ENCODE measurements at regions not wholly inside any gene's neighbourhood (a gene's known extent, or its start where the extent isn't known, plus 50 kb on each side); places are given as distances from the start of the nearest gene placed in this dataset.

DNA sequence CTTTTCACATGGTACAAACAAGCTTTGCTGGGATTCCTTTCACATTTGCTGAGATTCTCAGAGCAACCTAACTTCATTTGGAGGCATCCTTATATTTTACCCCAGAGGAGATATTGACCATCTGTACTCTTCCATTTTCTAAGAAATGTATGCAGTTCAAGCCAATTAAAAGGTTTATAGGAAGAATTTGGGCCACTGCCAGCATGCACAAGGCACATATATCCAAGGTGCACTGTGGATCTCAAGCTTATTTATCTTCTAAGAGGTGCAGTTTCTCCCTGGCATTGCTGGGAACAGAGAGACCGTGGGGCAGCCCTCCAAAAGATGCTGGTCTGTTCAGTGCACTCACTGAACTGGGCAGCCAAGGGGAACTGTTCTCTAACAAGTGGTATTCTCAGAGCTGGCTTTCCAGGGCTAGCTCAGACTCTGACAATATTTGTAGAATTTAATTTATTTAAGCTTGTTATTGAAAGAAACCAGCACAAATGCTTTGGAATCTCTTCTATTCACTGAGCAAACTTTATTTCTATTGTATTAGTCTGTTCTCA, 213.3 kb downstream of the TENT4A start:
- no peaks in the 10 kb centered on the region for H3K36me3 Mint-ChIP-seq
- DNase-seq (ENCODE audit: low spot score in 2 of 2) = no peak
- peaks cover 4 to 8% of the 10 kb centered on the region in 2 donors for H3K9me3 Mint-ChIP-seq
- no peak overlapping the region for H3K27ac Mint-ChIP-seq
- ATAC-seq = no peak

DNA sequence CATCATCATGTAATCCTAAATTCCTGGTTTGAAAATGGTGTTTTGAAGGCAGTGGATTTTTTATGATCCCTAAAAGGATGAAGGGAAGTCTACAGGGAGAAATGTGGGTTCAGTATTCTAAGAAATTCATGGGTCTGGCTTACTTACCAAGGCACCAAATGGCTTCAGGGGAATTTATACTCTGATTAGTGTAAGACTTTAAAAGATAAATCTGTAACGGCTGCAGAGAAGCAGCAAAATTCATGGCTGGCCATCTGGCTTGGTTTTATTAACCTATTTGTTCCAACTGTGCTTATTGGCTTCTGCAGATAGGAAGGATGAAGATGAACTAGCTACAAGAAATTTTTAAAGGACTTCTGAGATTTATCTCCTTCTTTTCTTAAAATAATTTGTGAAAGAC, 222.8 kb downstream of the TENT4A start:
- ATAC-seq (no peak), DNase-seq (ENCODE audit: low spot score in 2 of 2) (no peak)
- Mint-ChIP-seq H3K36me3 (no peaks in the 10 kb centered on the region), H3K9me3 (peaks cover 0 to 3% of the 10 kb centered on the region in 2 donors), H3K27ac (no peak overlapping the region)

DNA sequence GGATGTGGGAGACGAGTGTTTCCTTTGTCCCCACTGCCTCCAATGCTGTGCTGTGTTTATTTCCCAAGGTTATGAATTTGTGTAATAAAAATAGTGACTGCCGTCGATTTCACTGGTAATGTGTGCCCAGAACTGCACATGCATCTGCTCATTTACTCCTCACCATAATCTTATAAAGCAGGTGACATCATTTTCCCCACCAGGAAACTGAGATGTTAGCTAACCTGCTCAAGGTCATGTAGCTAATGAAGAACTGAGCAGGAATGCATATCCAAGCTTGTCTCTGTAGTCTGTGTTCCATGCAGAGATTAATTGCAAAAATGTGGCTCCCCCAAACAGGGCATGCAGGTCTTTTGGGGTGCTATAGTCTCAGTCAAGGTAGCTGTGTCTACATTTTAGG, 224.4 kb downstream of the TENT4A start:
- H3K36me3 Mint-ChIP-seq = no peaks in the 10 kb centered on the region
- ATAC-seq = no peak
- peaks cover 0 to 3% of the 10 kb centered on the region in 2 donors for H3K9me3 Mint-ChIP-seq
- no peak overlapping the region for H3K27ac Mint-ChIP-seq
- no peak for DNase-seq (ENCODE audit: low spot score in 2 of 2)

DNA sequence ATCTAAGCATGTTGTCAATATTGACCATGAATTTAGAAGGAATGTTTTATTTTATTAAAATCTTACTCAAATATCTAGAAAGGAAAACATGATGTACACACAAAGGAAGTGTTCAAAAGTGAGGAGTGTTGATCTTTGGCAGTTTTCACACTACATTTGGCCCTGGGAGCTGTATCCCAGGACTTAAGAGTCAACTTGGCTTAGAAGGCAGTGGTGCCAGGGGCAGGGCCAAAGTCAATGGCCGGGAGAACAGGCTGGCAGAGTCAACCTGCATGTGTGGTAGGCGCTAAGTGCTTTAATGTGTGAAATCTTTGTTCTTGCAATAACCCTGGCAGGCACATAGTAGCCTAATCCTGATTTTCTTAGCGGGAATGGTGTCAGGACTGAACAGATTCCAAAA, 228.4 kb downstream of the TENT4A start:
- Mint-ChIP-seq H3K36me3 (no peaks in the 10 kb centered on the region), H3K27ac (no peak overlapping the region), H3K9me3 (peaks cover 0 to 3% of the 10 kb centered on the region in 2 donors)
- ATAC-seq = no peak
- DNase-seq (ENCODE audit: low spot score in 2 of 2) = no peak

DNA sequence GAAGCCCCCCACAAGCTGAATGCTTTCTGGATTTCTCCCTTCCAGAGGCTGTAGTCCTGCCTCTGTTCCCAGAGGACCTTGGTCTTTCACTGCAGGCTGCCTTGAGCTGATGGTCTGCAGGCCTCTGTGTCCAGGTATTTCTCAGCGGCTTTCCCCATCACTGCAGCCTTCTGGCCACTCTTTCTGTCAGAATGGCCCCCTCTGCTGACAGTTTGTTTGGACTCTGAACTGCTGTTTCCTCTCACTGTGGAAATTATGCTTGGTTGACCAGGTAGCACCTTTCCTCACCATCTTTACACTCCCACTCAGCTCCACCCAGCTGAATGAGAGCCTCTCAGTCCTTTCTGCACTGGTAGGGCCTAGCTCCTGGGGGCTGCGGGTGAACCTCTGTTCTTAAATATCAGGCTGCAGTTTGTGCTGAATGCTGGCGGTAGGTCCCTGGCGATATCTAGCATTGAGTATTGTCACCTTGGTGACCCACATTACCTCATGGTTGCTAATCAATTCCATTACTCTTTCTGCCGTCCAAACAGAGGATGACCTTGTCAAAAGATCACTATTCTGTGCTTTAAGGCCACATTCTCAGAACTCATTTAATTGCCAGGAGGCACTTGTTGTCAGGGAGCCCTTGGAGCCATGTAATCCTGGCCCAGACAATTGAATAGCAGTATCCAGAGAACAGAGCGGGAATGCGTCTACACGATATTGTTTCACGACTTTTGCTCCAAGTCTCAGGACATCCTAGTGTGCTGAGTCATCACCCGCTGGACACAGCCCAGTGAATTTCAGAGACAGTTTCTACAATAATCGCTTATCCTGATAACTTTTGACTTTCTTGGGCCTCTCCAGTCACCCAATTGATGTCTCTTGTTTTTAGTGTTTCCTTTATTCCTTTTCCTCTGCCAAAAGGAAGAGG, 230.2 kb downstream of the TENT4A start:
- Mint-ChIP-seq H3K9me3 (peaks cover 0 to 3% of the 10 kb centered on the region in 2 donors), H3K27ac (no peak overlapping the region), H3K36me3 (no peaks in the 10 kb centered on the region)
- ATAC-seq = no peak
- no peak for DNase-seq (ENCODE audit: low spot score in 2 of 2)

DNA sequence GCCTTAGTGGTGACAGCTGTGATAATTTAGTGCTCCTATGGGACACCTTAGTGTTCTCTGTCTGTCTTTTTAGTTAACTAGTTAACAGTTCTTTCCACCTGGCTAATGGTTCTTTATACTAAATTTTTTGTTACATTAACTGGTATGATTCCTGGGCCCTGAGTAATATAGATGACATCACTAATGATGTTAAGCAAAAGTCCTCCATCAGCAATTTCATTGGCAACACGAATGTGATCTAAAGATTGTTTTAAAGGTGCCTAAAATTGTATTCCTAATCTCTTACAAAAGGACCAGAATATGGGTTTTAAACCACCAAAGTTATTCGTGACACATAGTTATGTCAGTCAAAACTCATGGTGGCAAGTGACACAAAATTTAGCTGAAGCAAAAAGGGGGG, 235.3 kb downstream of the TENT4A start:
- H3K36me3 Mint-ChIP-seq = no peaks in the 10 kb centered on the region
- ATAC-seq (no peak), DNase-seq (ENCODE audit: low spot score in 2 of 2) (no peak)
- H3K9me3 Mint-ChIP-seq = no peaks in the 10 kb centered on the region
- no peak overlapping the region for H3K27ac Mint-ChIP-seq

DNA sequence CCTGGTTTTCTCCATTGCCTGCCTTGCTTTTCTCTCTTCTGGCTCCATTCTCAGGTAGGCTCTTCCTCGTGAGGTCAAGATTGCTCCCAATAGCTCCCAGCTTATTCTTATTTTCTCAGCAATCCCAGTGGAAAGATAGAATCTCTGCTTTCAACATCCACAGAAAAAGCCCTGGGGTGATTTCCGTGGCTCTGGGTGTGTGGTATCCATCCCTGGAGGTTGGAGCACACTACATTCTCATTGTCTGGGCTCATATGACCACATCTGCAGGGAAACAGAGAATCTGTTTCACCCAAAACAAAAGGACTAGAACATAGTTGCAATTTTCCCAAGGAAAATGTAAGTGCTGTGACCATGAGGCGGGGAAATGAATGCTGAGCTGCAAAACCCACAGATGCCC, 236.0 kb downstream of the TENT4A start:
- Mint-ChIP-seq H3K36me3 (no peaks in the 10 kb centered on the region), H3K9me3 (no peaks in the 10 kb centered on the region), H3K27ac (no peak overlapping the region)
- ATAC-seq (no peak), DNase-seq (ENCODE audit: low spot score in 2 of 2) (no peak)

DNA sequence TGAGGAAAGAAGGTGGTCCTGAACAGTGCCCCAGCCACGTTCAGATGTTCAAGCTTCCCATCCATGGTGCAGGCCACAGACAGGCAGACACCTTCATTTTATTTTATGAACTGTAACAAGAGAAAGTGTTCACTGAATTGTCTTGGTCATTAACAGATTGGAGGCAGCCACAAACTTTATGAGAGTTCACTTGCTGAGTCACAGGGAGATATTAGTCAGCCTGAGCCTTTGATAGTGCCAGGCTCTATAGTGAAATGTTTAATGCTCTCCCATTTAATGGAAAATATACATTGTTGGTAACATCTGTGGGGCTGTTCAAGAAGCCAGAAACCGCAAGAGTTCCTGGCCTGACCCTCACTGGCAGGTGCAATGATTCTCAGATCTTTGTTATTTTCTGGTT, 237.0 kb downstream of the TENT4A start:
- ATAC-seq (peak; percentile 51 to 98), DNase-seq (ENCODE audit: low spot score in 2 of 2) (no peak)
- peaks cover 4 to 6% of the 10 kb centered on the region in 2 donors for H3K9me3 Mint-ChIP-seq
- no peak overlapping the region for H3K27ac Mint-ChIP-seq
- peaks cover 0 to 7% of the 10 kb centered on the region in 2 donors for H3K36me3 Mint-ChIP-seq

DNA sequence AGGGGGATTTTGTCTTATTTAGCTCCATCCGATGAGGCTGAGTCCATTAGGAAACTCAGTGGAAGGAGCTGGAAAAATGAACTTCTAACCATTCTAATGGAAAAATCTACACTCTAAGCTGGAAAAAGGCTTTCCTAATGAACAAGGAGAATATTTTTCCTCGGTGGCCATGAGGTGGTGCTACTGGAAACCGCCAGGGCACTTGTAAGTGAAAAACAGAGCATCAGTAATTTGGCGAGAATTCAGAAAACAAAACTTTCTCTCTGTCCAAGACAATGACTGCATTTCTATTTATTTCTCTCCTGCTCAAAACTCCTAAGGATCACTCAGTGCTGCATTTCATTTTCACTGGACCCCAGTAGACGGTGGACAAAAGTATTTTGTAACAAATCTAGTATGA, 237.6 kb downstream of the TENT4A start:
- peaks cover 4 to 6% of the 10 kb centered on the region in 2 donors for H3K9me3 Mint-ChIP-seq
- peaks cover 0 to 9% of the 10 kb centered on the region in 2 donors for H3K36me3 Mint-ChIP-seq
- ATAC-seq = no peak
- no peak for DNase-seq (ENCODE audit: low spot score in 2 of 2)
- no peak overlapping the region for H3K27ac Mint-ChIP-seq

DNA sequence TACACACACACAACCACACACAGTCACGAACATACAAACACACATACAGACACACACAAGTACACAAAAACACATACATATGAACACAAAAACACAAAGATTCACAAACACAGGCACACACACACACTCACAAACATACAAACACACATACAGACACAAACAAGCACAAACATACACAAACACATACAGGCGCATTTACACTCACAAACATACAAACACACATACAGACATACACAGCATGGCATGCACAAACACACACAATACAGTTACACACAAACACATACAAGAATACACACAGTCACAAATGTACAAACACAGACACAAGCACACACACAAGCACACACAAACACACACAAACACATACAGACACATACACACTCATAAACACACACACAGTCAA, 247.9 kb downstream of the TENT4A start:
- peaks cover 0 to 8% of the 10 kb centered on the region in 2 donors for H3K9me3 Mint-ChIP-seq

DNA sequence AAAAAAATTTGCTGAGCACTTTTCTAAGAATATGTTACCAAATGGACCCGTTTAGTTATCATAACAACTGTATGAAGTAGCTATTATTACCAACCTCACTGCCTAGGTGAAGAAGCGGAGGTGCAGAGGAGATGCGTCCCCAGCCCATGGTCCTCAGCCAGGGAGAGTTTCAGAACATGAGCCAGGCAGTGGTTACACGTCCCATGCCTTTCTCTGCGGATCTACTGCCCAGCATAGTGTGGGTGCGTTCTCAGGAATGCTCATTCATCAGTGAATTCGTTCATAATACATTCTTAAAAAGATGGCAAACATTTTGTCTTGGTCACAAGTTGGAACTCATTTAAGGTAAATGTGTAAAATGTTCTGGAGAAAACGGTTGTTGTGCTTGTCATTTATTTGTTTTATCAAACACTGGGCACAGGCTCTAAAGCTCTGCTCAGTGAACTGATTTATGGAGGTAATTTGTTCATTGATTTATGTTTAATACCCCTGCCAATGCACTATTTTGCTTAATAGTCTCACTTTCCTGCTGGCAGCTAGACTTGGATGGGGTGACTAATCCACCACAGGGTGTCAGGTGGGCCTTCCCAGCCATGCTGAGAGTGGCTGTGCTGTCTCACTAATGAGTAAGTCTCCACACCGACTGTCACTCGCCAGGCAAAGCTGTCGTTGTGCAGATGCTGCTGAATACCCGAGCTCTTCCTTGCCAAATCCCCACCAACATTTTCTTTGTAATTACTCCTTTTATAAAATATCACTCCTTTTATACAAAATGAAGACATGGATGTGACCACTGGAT, 248.8 kb downstream of the TENT4A start:
- H3K27ac Mint-ChIP-seq = no peak overlapping the region
- H3K36me3 Mint-ChIP-seq = peaks cover 5% of the 10 kb centered on the region in 2 donors
- no peak for ATAC-seq
- peaks cover 0 to 10% of the 10 kb centered on the region in 2 donors for H3K9me3 Mint-ChIP-seq
- DNase-seq (ENCODE audit: low spot score in 2 of 2) = no peak

More for the DNA sequence above, 247.9 kb downstream of the TENT4A start:
- ATAC-seq (no peak), DNase-seq (ENCODE audit: low spot score in 2 of 2) (no peak)
- Mint-ChIP-seq H3K27ac (no peak overlapping the region), H3K36me3 (peaks cover 2 to 3% of the 10 kb centered on the region in 2 donors)

DNA sequence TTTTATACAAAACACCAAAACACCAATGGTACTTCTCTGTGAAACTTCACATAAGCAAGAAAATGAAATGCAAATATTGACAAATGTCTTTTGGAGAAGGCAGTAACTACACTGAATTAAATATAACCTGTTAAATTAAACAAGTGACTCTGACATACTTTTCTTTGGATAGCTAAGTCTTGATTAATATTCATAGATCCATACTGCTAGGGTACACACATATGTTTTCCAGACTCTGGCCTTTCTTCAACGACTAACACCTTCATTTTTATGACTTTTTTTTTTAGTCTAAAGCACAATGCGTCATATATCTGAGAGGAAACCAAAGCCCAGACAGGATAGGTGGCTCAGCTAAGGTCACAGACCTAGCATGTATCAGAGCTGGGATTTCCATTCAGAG, 263.7 kb downstream of the TENT4A start:
- DNase-seq (ENCODE audit: low spot score in 2 of 2) (no peak), ATAC-seq (no peak)
- peaks cover 0 to under 1% of the 10 kb centered on the region in 2 donors for H3K9me3 Mint-ChIP-seq
- H3K27ac Mint-ChIP-seq = no peak overlapping the region
- H3K36me3 Mint-ChIP-seq = no peaks in the 10 kb centered on the region

DNA sequence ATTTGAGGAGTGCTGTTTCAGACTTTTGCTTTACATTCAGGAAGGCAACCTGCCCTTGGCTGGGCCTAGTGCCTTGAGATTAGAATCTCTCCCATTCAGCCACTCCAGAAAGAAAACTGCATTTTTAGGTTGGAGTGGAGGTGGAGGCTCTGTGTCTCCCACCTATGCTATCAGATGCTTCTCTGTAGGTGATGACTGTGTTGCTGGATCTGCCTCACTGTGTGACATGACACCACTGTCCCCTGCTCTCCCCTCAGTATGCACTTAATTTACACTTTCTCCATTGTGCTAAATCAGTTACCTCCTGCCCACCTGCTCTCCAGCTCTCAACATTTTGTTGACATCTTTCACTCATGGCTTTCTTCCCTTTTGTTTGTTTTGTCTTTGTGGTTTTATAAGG, 265.8 kb downstream of the TENT4A start:
- ATAC-seq (no peak), DNase-seq (ENCODE audit: low spot score in 2 of 2) (no peak)
- no peak overlapping the region for H3K27ac Mint-ChIP-seq
- no peaks in the 10 kb centered on the region for H3K36me3 Mint-ChIP-seq
- H3K9me3 Mint-ChIP-seq = peaks cover 0 to 4% of the 10 kb centered on the region in 2 donors

DNA sequence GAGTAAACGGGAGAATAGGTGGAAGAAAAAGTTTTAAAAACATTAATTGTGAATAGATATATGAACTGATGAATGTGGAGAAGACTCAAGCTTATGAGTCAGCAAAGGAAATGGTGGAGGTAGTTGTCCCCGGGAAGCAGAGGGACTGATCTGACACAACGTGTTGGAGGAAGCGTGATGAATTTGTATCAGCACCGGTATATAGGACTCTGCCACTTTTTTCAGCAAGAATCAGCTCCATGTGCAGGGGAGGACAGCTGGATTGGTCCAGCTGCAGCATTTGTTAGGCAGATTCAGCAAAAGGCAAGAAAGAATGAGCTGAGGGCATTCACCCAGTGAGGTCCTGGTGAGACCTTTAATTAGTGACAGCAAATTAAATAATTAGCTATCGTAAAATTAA, 276.0 kb downstream of the TENT4A start:
- Mint-ChIP-seq H3K27ac (no peak overlapping the region), H3K36me3 (no peaks in the 10 kb centered on the region), H3K9me3 (peaks cover 3 to 5% of the 10 kb centered on the region in 2 donors)
- DNase-seq (ENCODE audit: low spot score in 2 of 2) (no peak), ATAC-seq (no peak)

DNA sequence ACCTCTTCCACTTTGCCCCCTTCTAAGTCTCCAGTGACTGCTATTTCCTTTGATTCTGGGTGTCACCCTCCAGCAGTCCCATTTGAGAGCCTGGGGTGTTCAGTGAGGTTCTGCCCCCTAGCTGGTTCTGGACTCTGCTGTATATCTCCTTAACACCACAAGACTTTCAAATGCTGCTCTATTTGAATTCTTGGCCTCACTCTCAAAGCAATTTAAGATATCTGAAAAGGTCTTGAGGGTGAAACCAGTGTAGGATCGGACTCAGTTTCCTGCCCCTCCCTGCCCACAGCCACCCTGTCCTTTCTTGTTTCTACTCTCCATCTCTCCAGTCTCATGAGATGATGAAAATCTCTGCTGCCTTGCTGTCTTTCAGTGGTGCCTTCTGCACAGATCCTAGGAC, 280.9 kb downstream of the TENT4A start:
- no peak overlapping the region for H3K27ac Mint-ChIP-seq
- DNase-seq (ENCODE audit: low spot score in 2 of 2) (no peak), ATAC-seq (no peak)
- peaks cover 0 to 7% of the 10 kb centered on the region in 2 donors for H3K36me3 Mint-ChIP-seq
- H3K9me3 Mint-ChIP-seq = peaks cover 4 to 10% of the 10 kb centered on the region in 2 donors

DNA sequence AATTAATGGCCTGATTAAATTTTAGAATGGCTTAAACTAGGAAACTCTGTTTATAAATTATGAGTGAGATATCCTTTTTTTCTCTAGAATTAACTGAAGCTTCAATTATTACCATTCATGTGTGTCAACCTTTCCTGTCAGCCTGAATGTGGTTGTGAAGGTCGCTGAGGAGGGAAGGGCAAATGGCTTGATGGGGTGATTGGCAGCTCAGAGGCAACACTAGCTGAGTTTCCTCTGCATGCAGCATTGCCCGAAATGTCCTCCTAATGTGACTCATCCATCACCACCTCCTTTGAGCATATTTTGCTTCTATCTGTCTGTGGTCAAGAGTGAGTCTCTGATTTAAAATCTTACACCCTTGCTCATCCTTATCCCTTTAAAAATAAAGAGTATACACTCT, 281.9 kb downstream of the TENT4A start:
- DNase-seq (ENCODE audit: low spot score in 2 of 2) (no peak), ATAC-seq (no peak)
- H3K27ac Mint-ChIP-seq = no peak overlapping the region
- peaks cover 0 to 7% of the 10 kb centered on the region in 2 donors for H3K36me3 Mint-ChIP-seq
- H3K9me3 Mint-ChIP-seq = peaks cover 3 to 10% of the 10 kb centered on the region in 2 donors

DNA sequence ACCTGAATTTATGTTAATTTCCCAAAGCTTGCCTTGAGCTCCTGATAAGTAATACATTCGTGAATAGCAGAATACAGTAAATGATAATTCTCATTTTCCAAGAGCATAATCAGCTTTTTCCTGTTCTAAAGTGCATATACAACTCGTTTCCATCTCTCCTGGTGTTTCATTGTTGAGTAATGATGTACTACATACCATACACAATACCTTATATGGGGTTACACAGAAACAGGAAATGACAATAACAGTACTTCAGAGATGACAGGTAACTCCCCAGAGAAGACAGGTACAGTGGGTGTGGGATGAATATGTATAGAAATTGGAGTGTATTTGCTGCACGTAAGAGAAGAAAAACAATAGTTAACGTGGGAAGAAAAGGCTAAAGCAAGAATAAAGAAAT, 287.1 kb downstream of the TENT4A start:
- Mint-ChIP-seq H3K27ac (no peak overlapping the region), H3K36me3 (peaks cover 0 to 12% of the 10 kb centered on the region in 2 donors), H3K9me3 (peaks cover 13 to 17% of the 10 kb centered on the region in 2 donors)
- no peak for DNase-seq (ENCODE audit: low spot score in 2 of 2)
- peak in 1 of 2 donors; percentile 100 for ATAC-seq
